ENCODE measurements at regions not wholly inside any gene's neighbourhood (a gene's known extent, or its start where the extent isn't known, plus 50 kb on each side); places are given as distances from the start of the nearest gene placed in this dataset.

DNA sequence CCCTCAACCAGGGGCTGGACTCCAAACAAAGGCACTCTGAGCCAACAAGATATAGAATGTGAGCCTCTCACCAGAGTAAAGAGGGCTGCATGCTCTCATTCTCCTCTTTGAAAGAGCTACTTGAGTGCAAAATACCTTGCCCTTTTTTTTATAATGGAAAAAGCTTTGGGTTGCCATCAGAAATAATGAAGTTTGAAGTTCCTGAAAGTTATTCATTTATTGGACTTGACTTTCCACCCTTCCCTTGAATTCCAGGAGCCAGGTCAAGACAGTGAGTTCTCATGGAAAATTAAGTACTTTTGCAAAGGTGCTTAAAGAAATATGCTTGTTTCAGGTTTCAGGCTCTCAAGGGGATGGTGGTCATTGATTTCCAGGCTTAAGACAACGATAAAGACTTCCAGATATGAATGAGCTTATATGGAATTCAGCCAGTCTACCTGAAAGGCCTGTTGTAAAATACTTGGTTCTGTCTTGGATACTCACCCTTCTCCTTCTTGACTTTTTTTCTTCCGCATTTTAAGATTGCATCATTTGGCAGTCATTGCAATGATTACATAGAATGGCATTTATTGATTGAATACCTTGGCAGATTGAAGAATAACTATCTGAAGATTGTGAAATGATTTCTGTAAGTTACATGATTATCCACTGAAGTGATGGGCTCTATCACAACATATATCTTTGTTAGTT is 696.4 kb downstream of the INHBA start:
- TF ChIP-seq PAX8 (IDR thresholded peaks at IDR 0.05) (no peak), CTCF (IDR thresholded peaks at IDR 0.05 in 2 of 3, conservative IDR thresholded peaks at IDR 0.05 in 1 of 3; ENCODE audit: control insufficient read depth in 2 of 3, extremely low read depth in 1 of 3, insufficient read depth in 1 of 3, low read depth in 3 of 3, low read length in 3 of 3) (no peak), SRF (IDR thresholded peaks at IDR 0.05; ENCODE audit: low read depth in 2 of 2, low read length in 2 of 2) (no peak), CREM (IDR thresholded peaks at IDR 0.05; ENCODE audit: low read depth) (no peak), CEBPB (IDR thresholded peaks at IDR 0.05; ENCODE audit: borderline replicate concordance in 1 of 2, low read depth in 2 of 2, low read length in 2 of 2) (no peak), POLR2A (IDR thresholded peaks at IDR 0.05; ENCODE audit: low read depth, low read length) (no peak), USF1 (IDR thresholded peaks at IDR 0.05; ENCODE audit: borderline replicate concordance, extremely low read length, insufficient read depth, low read depth, low read length) (no peak), MYC (IDR thresholded peaks at IDR 0.05; ENCODE audit: insufficient read depth, insufficient read length, insufficient replicate concordance, low read length, severe bottlenecking) (no peak), EZH2 (IDR thresholded peaks at IDR 0.05; ENCODE audit: borderline replicate concordance, control insufficient read depth, low read depth, low read length) (no peak), CBFB (IDR thresholded peaks at IDR 0.05; ENCODE audit: low read depth) (no peak), CHD2 (IDR thresholded peaks at IDR 0.05; ENCODE audit: borderline replicate concordance, low read depth, low read length) (no peak)

All from GM12878 (cell line).